ENCODE measurements at regions not wholly inside any gene's neighbourhood (a gene's known extent, or its start where the extent isn't known, plus 50 kb on each side); places are given as distances from the start of the nearest gene placed in this dataset.

DNA sequence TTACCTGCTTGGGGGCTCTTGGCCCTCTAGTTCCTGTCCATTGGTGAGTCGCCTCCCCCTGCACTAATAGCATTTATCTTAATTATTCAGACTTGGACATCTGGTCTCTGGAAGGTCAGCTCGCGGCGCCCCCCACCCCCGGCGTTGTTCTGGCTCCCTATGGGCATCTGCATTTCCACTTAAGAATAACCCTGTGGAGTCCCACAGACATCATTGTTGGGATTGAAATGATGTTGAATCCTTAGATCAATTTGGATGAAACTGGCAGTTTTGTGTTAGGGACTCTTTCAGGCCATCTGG, 313.8 kb upstream of the HS6ST1 start:
- TF ChIP-seq, protein P1, sequence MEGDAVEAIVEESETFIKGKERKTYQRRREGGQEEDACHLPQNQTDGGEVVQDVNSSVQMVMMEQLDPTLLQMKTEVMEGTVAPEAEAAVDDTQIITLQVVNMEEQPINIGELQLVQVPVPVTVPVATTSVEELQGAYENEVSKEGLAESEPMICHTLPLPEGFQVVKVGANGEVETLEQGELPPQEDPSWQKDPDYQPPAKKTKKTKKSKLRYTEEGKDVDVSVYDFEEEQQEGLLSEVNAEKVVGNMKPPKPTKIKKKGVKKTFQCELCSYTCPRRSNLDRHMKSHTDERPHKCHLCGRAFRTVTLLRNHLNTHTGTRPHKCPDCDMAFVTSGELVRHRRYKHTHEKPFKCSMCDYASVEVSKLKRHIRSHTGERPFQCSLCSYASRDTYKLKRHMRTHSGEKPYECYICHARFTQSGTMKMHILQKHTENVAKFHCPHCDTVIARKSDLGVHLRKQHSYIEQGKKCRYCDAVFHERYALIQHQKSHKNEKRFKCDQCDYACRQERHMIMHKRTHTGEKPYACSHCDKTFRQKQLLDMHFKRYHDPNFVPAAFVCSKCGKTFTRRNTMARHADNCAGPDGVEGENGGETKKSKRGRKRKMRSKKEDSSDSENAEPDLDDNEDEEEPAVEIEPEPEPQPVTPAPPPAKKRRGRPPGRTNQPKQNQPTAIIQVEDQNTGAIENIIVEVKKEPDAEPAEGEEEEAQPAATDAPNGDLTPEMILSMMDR (IDR thresholded peaks at IDR 0.05), result no peak
- no peak for TF ChIP-seq EP300 (IDR thresholded peaks at IDR 0.05)
- TF ChIP-seq POLR2A (IDR thresholded peaks at IDR 0.05), result no peak
- TF ChIP-seq POLR2AphosphoS5 (IDR thresholded peaks at IDR 0.05), result no peak

All from gastroesophageal sphincter (tissue), 3 donors.